ENCODE measurements at regions not wholly inside any gene's neighbourhood (a gene's known extent, or its start where the extent isn't known, plus 50 kb on each side); places are given as distances from the start of the nearest gene placed in this dataset.

DNA sequence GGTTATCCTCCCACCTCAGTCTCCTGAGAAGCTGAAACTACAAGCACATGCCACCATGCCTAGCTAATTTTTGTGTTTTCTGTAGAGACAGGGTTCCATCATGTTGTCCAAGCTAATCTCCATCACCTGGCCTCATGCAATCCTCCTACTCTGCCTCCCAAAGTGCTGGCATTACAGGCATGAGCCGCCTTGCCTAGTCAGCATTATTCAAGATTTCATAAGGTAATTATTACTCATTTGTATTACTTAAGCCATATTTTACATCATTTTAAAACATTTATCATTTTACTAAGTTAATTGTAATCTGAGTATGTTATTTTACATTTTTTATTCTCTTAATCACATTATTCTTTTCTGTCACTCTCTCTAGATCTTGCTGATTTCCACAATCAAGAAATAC is 1575.6 kb downstream of the NCAM2 start:
- TF ChIP-seq POLR2AphosphoS2 (conservative IDR thresholded peaks at IDR 0.05; ENCODE audit: low read length) (no peak), RCOR1 (IDR thresholded peaks at IDR 0.05; ENCODE audit: low read depth, low read length) (no peak), ZC3H11A (IDR thresholded peaks at IDR 0.05) (no peak), POLR2A (IDR thresholded peaks at IDR 0.05; ENCODE audit: low read length) (no peak), TP53 (CRISPR knock-in tag; IDR thresholded peaks at IDR 0.05) (no peak), FOSL2 (IDR thresholded peaks at IDR 0.05) (no peak), FOSL2 (CRISPR knock-in tag; IDR thresholded peaks at IDR 0.05) (no peak), CEBPB (IDR thresholded peaks at IDR 0.05) (no peak)
- TF ChIP-seq, protein P1, sequence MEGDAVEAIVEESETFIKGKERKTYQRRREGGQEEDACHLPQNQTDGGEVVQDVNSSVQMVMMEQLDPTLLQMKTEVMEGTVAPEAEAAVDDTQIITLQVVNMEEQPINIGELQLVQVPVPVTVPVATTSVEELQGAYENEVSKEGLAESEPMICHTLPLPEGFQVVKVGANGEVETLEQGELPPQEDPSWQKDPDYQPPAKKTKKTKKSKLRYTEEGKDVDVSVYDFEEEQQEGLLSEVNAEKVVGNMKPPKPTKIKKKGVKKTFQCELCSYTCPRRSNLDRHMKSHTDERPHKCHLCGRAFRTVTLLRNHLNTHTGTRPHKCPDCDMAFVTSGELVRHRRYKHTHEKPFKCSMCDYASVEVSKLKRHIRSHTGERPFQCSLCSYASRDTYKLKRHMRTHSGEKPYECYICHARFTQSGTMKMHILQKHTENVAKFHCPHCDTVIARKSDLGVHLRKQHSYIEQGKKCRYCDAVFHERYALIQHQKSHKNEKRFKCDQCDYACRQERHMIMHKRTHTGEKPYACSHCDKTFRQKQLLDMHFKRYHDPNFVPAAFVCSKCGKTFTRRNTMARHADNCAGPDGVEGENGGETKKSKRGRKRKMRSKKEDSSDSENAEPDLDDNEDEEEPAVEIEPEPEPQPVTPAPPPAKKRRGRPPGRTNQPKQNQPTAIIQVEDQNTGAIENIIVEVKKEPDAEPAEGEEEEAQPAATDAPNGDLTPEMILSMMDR (IDR thresholded peaks at IDR 0.05), result no peak
- TF ChIP-seq, protein P2, sequence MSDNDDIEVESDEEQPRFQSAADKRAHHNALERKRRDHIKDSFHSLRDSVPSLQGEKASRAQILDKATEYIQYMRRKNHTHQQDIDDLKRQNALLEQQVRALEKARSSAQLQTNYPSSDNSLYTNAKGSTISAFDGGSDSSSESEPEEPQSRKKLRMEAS (IDR thresholded peaks at IDR 0.05), result no peak
